RCC 7860 (cell line): ENCODE measurements at regions not wholly inside any gene's neighbourhood (a gene's known extent, or its start where the extent isn't known, plus 50 kb on each side); places are given as distances from the start of the nearest gene placed in this dataset.

ENCODE experiments used
- DNase-seq: peaks from one replicate; pipeline ENCODE4 v3.0.0-alpha.2; 2015; ENCODE audit warnings: low spot score
- FAIRE-seq: peaks from 2 replicates; lab custom pipeline; 2012; peaks lifted over from hg19 to GRCh38; lab: Jason Lieb, UNC

GRCh38 chrX:20487227-20487626 lies 220.5 kb upstream of the RPS6KA3 start:
- DNase-seq: peak; percentile 56
- peak; percentile 88 for FAIRE-seq

- no peak for DNase-seq
- FAIRE-seq: no peak
Measured at GRCh38 chrX:20481632-20482031, 214.9 kb upstream of the RPS6KA3 start.

GRCh38 chrX:20479896-20480295 lies 213.2 kb upstream of the RPS6KA3 start:
- DNase-seq (no peak), FAIRE-seq (no peak)

GRCh38 chrX:20479048-20479447 lies 212.3 kb upstream of the RPS6KA3 start:
- no peak for FAIRE-seq
- DNase-seq: no peak

GRCh38 chrX:20477836-20478524 lies 211.3 kb upstream of the RPS6KA3 start:
- DNase-seq (no peak), FAIRE-seq (no peak)

GRCh38 chrX:20477219-20477618 lies 210.5 kb upstream of the RPS6KA3 start:
- DNase-seq (no peak), FAIRE-seq (no peak)

GRCh38 chrX:20472620-20473258 lies 206.0 kb upstream of the RPS6KA3 start:
- DNase-seq (no peak), FAIRE-seq (no peak)

- no peak for FAIRE-seq
Measured at GRCh38 chrX:20472148-20472547, 205.4 kb upstream of the RPS6KA3 start.

GRCh38 chrX:20471483-20471882 lies 204.8 kb upstream of the RPS6KA3 start:
- no peak for DNase-seq
- no peak for FAIRE-seq

More at GRCh38 chrX:20472148-20472547, 205.4 kb upstream of the RPS6KA3 start:
- DNase-seq: no peak

GRCh38 chrX:20463296-20464075 lies 196.8 kb upstream of the RPS6KA3 start:
- DNase-seq: no peak
- no peak for FAIRE-seq

- DNase-seq (peak; percentile 85), FAIRE-seq (peak; percentile 98)
Measured at GRCh38 chrX:20461576-20461975, 194.9 kb upstream of the RPS6KA3 start.

GRCh38 chrX:20461002-20461401 lies 194.3 kb upstream of the RPS6KA3 start:
- DNase-seq (no peak), FAIRE-seq (no peak)

- no peak for DNase-seq
- no peak for FAIRE-seq
Measured at GRCh38 chrX:20459410-20460350, 193.0 kb upstream of the RPS6KA3 start.

GRCh38 chrX:20456971-20457370 lies 190.3 kb upstream of the RPS6KA3 start:
- FAIRE-seq (no peak), DNase-seq (no peak)

- FAIRE-seq: peak; percentile 92
- peak; percentile 70 for DNase-seq
Measured at GRCh38 chrX:20455001-20455400, 188.3 kb upstream of the RPS6KA3 start.

- peak; percentile 59 for DNase-seq
- FAIRE-seq: peak; percentile 80
Measured at GRCh38 chrX:20454117-20454516, 187.4 kb upstream of the RPS6KA3 start.

GRCh38 chrX:20452487-20452886 lies 185.8 kb upstream of the RPS6KA3 start:
- DNase-seq (no peak), FAIRE-seq (no peak)

- DNase-seq: no peak
- no peak for FAIRE-seq
Measured at GRCh38 chrX:20451929-20452328, 185.2 kb upstream of the RPS6KA3 start.

- DNase-seq (no peak), FAIRE-seq (no peak)
Measured at GRCh38 chrX:20445109-20445508, 178.4 kb upstream of the RPS6KA3 start.

GRCh38 chrX:20442597-20442996 lies 175.9 kb upstream of the RPS6KA3 start:
- FAIRE-seq (peak; percentile 71), DNase-seq (peak; percentile 32)

- DNase-seq (no peak), FAIRE-seq (no peak)
Measured at GRCh38 chrX:20441123-20441522, 174.4 kb upstream of the RPS6KA3 start.
